ENCODE measurements at regions not wholly inside any gene's neighbourhood (a gene's known extent, or its start where the extent isn't known, plus 50 kb on each side); places are given as distances from the start of the nearest gene placed in this dataset.

- TF ChIP-seq ZNF462 (CRISPR knock-in tag; IDR thresholded peaks at IDR 0.05) (no peak), CREB1 (CRISPR knock-in tag; IDR thresholded peaks at IDR 0.05; ENCODE audit: low read depth) (no peak)
Measured at GRCh38 chr6:167748458-167749379, 78.0 kb upstream of the AFDN start (continued).

GRCh38 chr6:167750956-167751358, 75.8 kb upstream of the AFDN start:
- Mint-ChIP-seq H3K27ac (no peak overlapping the region), H3K4me3 (no peak overlapping the region), H3K9me3 (no peaks in the 10 kb centered on the region; the same call in 1 of the 3 replicates), H3K27me3 (ENCODE audit: insufficient read depth, low read depth, poor library complexity) (peaks cover 4% of the 10 kb centered on the region), H3K4me1 (peaks cover 21% of the 10 kb centered on the region; the same call in 2 of the 3 replicates), H3K36me3 (ENCODE audit: low read depth) (no peaks in the 10 kb centered on the region; the same call in 2 of the 3 replicates)
- Histone ChIP-seq H3F3A (replicated peaks; ENCODE audit: low read depth) (no peaks in the 10 kb centered on the region), H3K27ac (ENCODE audit: low read depth) (no peak overlapping the region), H3K79me2 (replicated peaks; ENCODE audit: insufficient read depth) (no peaks in the 10 kb centered on the region), H2AFZ (peak overlapping the region; percentile 85), H3K4me2 (no peak overlapping the region), H3K9me2 (ENCODE audit: insufficient read depth) (peaks cover 7% of the 10 kb centered on the region), H3K36me3 (ENCODE audit: insufficient read depth) (no peaks in the 10 kb centered on the region), H3K4me3 (no peak overlapping the region), H3K4me1 (ENCODE audit: insufficient read depth) (no peaks in the 10 kb centered on the region), H3K27me3 (ENCODE audit: insufficient read depth) (no peaks in the 10 kb centered on the region), H4K20me1 (replicated peaks; ENCODE audit: insufficient read depth) (no peaks in the 10 kb centered on the region)
- no peak for TF ChIP-seq CTCF (conservative IDR thresholded peaks at IDR 0.05; ENCODE audit: low read depth in 2 of 2)
- no peak for TF ChIP-seq POLR2AphosphoS5 (IDR thresholded peaks at IDR 0.05; ENCODE audit: low read depth)
- DNase-seq (ENCODE audit: low spot score): peak; percentile 45
- ATAC-seq: peak; percentile 87
